AG09319 (cell line): ENCODE measurements at regions not wholly inside any gene's neighbourhood (a gene's known extent, or its start where the extent isn't known, plus 50 kb on each side); places are given as distances from the start of the nearest gene placed in this dataset.

Experiments
- DNase-seq: peaks from one replicate; pipeline ENCODE4 v3.0.0-alpha.2; 2010; ENCODE audit warnings: low read depth; ENCODE audit errors: extremely low read depth
- CTCF ChIP-seq: IDR thresholded peaks from 2 replicates; pipeline ENCODE4 v1.5.1; 2011; ENCODE audit warnings: low read depth, mild to moderate bottlenecking, inconsistent platforms, low read length, moderate library complexity

GRCh38 chr20:60073086-60073485 is 114.9 kb downstream of the CDH26 start:
- DNase-seq: no peak
- no peak for TF ChIP-seq CTCF

- DNase-seq: no peak
- TF ChIP-seq CTCF: no peak
Observed at GRCh38 chr20:60073504-60073903, 115.3 kb downstream of the CDH26 start.

- no peak for DNase-seq
- TF ChIP-seq CTCF: no peak
Observed at GRCh38 chr20:60074276-60074675, 116.1 kb downstream of the CDH26 start.

GRCh38 chr20:60078351-60079250 is 120.4 kb downstream of the CDH26 start:
- TF ChIP-seq CTCF: no peak
- DNase-seq: no peak

GRCh38 chr20:60080401-60080800 is 122.2 kb downstream of the CDH26 start:
- DNase-seq: no peak
- no peak for TF ChIP-seq CTCF

GRCh38 chr20:60085551-60086132 is 127.4 kb downstream of the CDH26 start:
- TF ChIP-seq CTCF: no peak

GRCh38 chr20:60086821-60087562 is 128.8 kb downstream of the CDH26 start:
- no peak for TF ChIP-seq CTCF
- no peak for DNase-seq

More at GRCh38 chr20:60085551-60086132, 127.4 kb downstream of the CDH26 start:
- no peak for DNase-seq
